Fibroblast of lung (primary cell): ENCODE measurements at regions not wholly inside any gene's neighbourhood (a gene's known extent, or its start where the extent isn't known, plus 50 kb on each side); places are given as distances from the start of the nearest gene placed in this dataset.

Experiments used
- DNase-seq, 2 donors: peaks; one replicate each; pipeline versions ENCODE4 v3.0.0 to v3.0.0-alpha.2; 2010; ENCODE audit warnings: low read depth in 2 of 2
- H2AFZ ChIP-seq: 2 replicates; pipeline ENCODE4 v1.5.1; 2012; ENCODE audit warnings: low read length, control low read depth, inconsistent platforms
- H3K27ac ChIP-seq: 2 replicates; pipeline ENCODE4 v1.5.1; 2011; ENCODE audit warnings: low read length, control low read depth; ENCODE audit not compliant: insufficient read depth
- H3K27me3 ChIP-seq: 2 replicates; pipeline ENCODE4 v1.5.1; 2011; ENCODE audit warnings: mild to moderate bottlenecking, low read length; ENCODE audit not compliant: control insufficient read depth, insufficient read depth
- H3K36me3 ChIP-seq: 2 replicates; pipeline ENCODE4 v1.5.1; 2011; ENCODE audit warnings: low read length; ENCODE audit not compliant: control insufficient read depth, insufficient read depth
- H3K4me1 ChIP-seq: 2 replicates; pipeline ENCODE4 v1.5.1; 2011; ENCODE audit warnings: low read length; ENCODE audit not compliant: control insufficient read depth, insufficient read depth; ENCODE audit errors: extremely low read depth
- H3K4me2 ChIP-seq: 2 replicates; pipeline ENCODE4 v1.5.1; 2011; ENCODE audit warnings: low read length, control low read depth; ENCODE audit not compliant: insufficient read depth; ENCODE audit errors: extremely low read depth
- H3K4me3 ChIP-seq, 4 experiments: fragments of 200-600 bp in 1 of 4; sonication (generic) in 1 of 4; replicated peaks in 1 of 4; 2 replicates each; pipeline ENCODE4 v1.5.1; 2011 to 2016; ENCODE audit warnings: low read length in 4 of 4, low read depth in 3 of 4, mild to moderate bottlenecking in 3 of 4, control low read depth in 2 of 4, inconsistent platforms in 1 of 4, mixed read lengths in 1 of 4; ENCODE audit not compliant: insufficient read depth in 1 of 4; ENCODE audit errors: control extremely low read depth in 1 of 4
- H3K79me2 ChIP-seq: 2 replicates; pipeline ENCODE4 v1.5.1; 2012; ENCODE audit warnings: mild to moderate bottlenecking, low read length, inconsistent platforms; ENCODE audit not compliant: control insufficient read depth, insufficient read depth
- H3K9ac ChIP-seq: 2 replicates; pipeline ENCODE4 v1.5.1; 2011; ENCODE audit warnings: mild to moderate bottlenecking, low read length, control low read depth; ENCODE audit not compliant: insufficient read depth
- H3K9me3 ChIP-seq: 2 replicates; pipeline ENCODE4 v1.5.1; 2012; ENCODE audit warnings: low read depth, low read length; ENCODE audit not compliant: control insufficient read depth, insufficient read depth
- H4K20me1 ChIP-seq: 2 replicates; pipeline ENCODE4 v1.5.1; 2011; ENCODE audit warnings: low read length; ENCODE audit not compliant: control insufficient read depth, insufficient read depth; ENCODE audit errors: extremely low read depth
- CTCF ChIP-seq, 2 donors: IDR thresholded peaks in 1 of 2; conservative IDR thresholded peaks in 1 of 2; 1 replicate in 1 of 2; 2 replicates in 1 of 2; pipeline ENCODE4 v1.5.1; 2011 to 2012; ENCODE audit warnings: low read length in 2 of 2, control low read depth in 1 of 2, inconsistent platforms in 1 of 2, low read depth in 1 of 2, mild to moderate bottlenecking in 1 of 2
- EZH2 ChIP-seq: IDR thresholded peaks from 2 replicates; pipeline ENCODE4 v1.5.1; 2012; ENCODE audit warnings: low read length, control low read depth, mild to moderate bottlenecking; ENCODE audit errors: missing control alignments

- no peak overlapping the region for H3K9ac ChIP-seq
Measured at GRCh38 chr7:106339513-106340246, 54.9 kb upstream of the NAMPT start.

GRCh38 chr7:106337754-106338153 is 53.0 kb upstream of the NAMPT start:
- H3K79me2 ChIP-seq, result no peaks in the 10 kb centered on the region
- H2AFZ ChIP-seq, result no peak overlapping the region
- no peak overlapping the region for H3K9ac ChIP-seq
- no peak for DNase-seq
- no peak overlapping the region for H3K27ac ChIP-seq
- H3K4me1 ChIP-seq, result no peaks in the 10 kb centered on the region
- no peaks in the 10 kb centered on the region for H3K9me3 ChIP-seq
- H3K36me3 ChIP-seq, result no peaks in the 10 kb centered on the region
- H3K27me3 ChIP-seq, result no peaks in the 10 kb centered on the region
- no peak overlapping the region for H3K4me3 ChIP-seq
- TF ChIP-seq EZH2, result no peak
- TF ChIP-seq CTCF (conservative IDR thresholded peaks at IDR 0.05 in 1 of 2, IDR thresholded peaks at IDR 0.05 in 1 of 2; ENCODE audit: low read depth in 1 of 2, low read length in 2 of 2), result no peak
- H4K20me1 ChIP-seq, result no peaks in the 10 kb centered on the region
- H3K4me2 ChIP-seq, result no peak overlapping the region

More at GRCh38 chr7:106339513-106340246, 54.9 kb upstream of the NAMPT start:
- Histone ChIP-seq H3K36me3 (no peaks in the 10 kb centered on the region), H2AFZ (no peak overlapping the region), H3K4me3 (no peak overlapping the region), H3K9me3 (no peaks in the 10 kb centered on the region), H3K4me1 (no peaks in the 10 kb centered on the region), H4K20me1 (no peaks in the 10 kb centered on the region), H3K27ac (no peak overlapping the region), H3K79me2 (no peaks in the 10 kb centered on the region), H3K27me3 (no peaks in the 10 kb centered on the region), H3K4me2 (no peak overlapping the region)
- no peak for DNase-seq
- TF ChIP-seq EZH2 (no peak), CTCF (conservative IDR thresholded peaks at IDR 0.05 in 1 of 2, IDR thresholded peaks at IDR 0.05 in 1 of 2; ENCODE audit: low read depth in 1 of 2, low read length in 2 of 2) (no peak)

GRCh38 chr7:106335814-106336213 is 51.0 kb upstream of the NAMPT start:
- TF ChIP-seq CTCF (conservative IDR thresholded peaks at IDR 0.05 in 1 of 2, IDR thresholded peaks at IDR 0.05 in 1 of 2; ENCODE audit: low read depth in 1 of 2, low read length in 2 of 2), result no peak
- no peak for TF ChIP-seq EZH2

More at GRCh38 chr7:106335814-106336213, 51.0 kb upstream of the NAMPT start:
- H3K79me2 ChIP-seq, result no peaks in the 10 kb centered on the region
- no peak for DNase-seq
- no peak overlapping the region for H3K4me3 ChIP-seq
- no peaks in the 10 kb centered on the region for H3K4me1 ChIP-seq
- no peaks in the 10 kb centered on the region for H3K36me3 ChIP-seq
- no peaks in the 10 kb centered on the region for H4K20me1 ChIP-seq
- H3K9me3 ChIP-seq, result no peaks in the 10 kb centered on the region
- H3K4me2 ChIP-seq, result no peak overlapping the region
- H3K27me3 ChIP-seq, result no peaks in the 10 kb centered on the region
- no peak overlapping the region for H3K9ac ChIP-seq
- H2AFZ ChIP-seq, result no peak overlapping the region
- no peak overlapping the region for H3K27ac ChIP-seq
